ENCODE measurements at regions not wholly inside any gene's neighbourhood (a gene's known extent, or its start where the extent isn't known, plus 50 kb on each side); places are given as distances from the start of the nearest gene placed in this dataset.

DNA sequence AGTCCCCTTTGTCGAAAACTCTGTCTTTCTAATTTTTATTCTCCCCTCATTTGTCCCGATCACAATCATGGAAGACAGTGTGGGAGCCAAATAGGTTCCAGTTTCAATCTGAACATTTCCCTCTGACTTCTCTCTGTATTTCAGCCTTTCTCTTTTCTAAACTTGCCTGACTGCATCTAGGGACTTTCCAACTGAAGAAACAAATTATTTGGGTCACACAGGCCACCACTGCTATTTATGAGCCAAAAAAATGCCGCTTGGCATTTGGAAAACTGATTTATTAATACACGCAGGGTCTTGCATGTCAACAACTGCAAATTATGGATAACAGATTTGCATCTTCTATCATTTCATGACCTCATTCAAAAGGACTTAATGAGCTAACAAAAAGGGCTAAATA is 55.2 kb upstream of the ELAC2 start:
- DNase-seq, result no peak
- H3K79me2 ChIP-seq (ENCODE audit: low read length), result no peaks in the 10 kb centered on the region
- no peaks in the 10 kb centered on the region for H3K9me3 ChIP-seq (ENCODE audit: low read length)
- H3K4me1 ChIP-seq (ENCODE audit: insufficient read depth, low read length), result no peaks in the 10 kb centered on the region
- TF ChIP-seq EZH2 (IDR thresholded peaks at IDR 0.05; ENCODE audit: low read length, unreplicated experiment), result no peak
- TF ChIP-seq EZH2phosphoT487 (IDR thresholded peaks at IDR 0.05; ENCODE audit: borderline replicate concordance, low read length), result no peak
- TF ChIP-seq, protein P1, sequence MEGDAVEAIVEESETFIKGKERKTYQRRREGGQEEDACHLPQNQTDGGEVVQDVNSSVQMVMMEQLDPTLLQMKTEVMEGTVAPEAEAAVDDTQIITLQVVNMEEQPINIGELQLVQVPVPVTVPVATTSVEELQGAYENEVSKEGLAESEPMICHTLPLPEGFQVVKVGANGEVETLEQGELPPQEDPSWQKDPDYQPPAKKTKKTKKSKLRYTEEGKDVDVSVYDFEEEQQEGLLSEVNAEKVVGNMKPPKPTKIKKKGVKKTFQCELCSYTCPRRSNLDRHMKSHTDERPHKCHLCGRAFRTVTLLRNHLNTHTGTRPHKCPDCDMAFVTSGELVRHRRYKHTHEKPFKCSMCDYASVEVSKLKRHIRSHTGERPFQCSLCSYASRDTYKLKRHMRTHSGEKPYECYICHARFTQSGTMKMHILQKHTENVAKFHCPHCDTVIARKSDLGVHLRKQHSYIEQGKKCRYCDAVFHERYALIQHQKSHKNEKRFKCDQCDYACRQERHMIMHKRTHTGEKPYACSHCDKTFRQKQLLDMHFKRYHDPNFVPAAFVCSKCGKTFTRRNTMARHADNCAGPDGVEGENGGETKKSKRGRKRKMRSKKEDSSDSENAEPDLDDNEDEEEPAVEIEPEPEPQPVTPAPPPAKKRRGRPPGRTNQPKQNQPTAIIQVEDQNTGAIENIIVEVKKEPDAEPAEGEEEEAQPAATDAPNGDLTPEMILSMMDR (conservative IDR thresholded peaks at IDR 0.05; ENCODE audit: low read depth, low read length), result no peak
- no peak for ATAC-seq
- H3K4me2 ChIP-seq (ENCODE audit: low read length), result no peak overlapping the region
- no peaks in the 10 kb centered on the region for H3K36me3 ChIP-seq (ENCODE audit: low read depth, low read length)
- no peaks in the 10 kb centered on the region for H3F3A ChIP-seq (ENCODE audit: low read length, unreplicated experiment)
- H3K9ac ChIP-seq (ENCODE audit: low read length), result no peak overlapping the region
- CTCF ChIA-PET, result no interaction called here
- peaks cover 22% of the 10 kb centered on the region; the same call in 1 of the 2 replicates for H3K27me3 ChIP-seq (ENCODE audit: low read length)
- BruUV-seq (replicated peaks), result no TSS peak
- H3K9me2 ChIP-seq (replicated peaks; ENCODE audit: low read length), result no peaks in the 10 kb centered on the region
- no peak overlapping the region for H3K4me3 ChIP-seq (ENCODE audit: low read length)
- no peak overlapping the region for H2AFZ ChIP-seq (ENCODE audit: low read length)
- H3K27ac ChIP-seq (ENCODE audit: low read length), result no peak overlapping the region
- no peaks in the 10 kb centered on the region for H4K20me1 ChIP-seq (ENCODE audit: low read length)
- POLR2A ChIA-PET (ENCODE audit: unreplicated experiment), result no interaction called here
- intact Hi-C loops (cut with micrococcal nuclease), result no loop called here

DNA sequence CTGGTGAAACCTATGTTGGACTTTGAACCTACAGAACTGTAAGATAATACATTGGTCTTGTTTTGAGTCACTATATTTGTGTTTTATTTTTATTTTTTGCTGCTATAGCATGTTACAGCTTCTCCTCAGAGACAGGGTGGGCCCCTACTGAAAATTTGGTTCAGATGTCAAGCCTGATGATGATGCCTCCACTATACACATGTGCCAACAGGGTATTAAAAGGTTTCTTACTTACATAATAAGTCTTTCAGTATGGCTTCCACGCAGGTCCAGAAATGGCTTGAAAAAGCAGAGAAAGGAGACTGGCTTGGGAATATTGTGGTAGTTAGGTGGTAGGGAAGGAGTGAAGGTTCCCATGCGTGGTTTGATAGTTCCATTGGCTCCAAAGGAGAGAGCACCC is 52.9 kb upstream of the ELAC2 start:
- H3K4me2 ChIP-seq (ENCODE audit: low read length), result no peak overlapping the region
- no peaks in the 10 kb centered on the region for H3K4me1 ChIP-seq (ENCODE audit: insufficient read depth, low read length)
- intact Hi-C loops (cut with micrococcal nuclease), result no loop called here
- H3K79me2 ChIP-seq (ENCODE audit: low read length), result no peaks in the 10 kb centered on the region
- ATAC-seq (no peak), DNase-seq (no peak)
- no peaks in the 10 kb centered on the region for H3K9me2 ChIP-seq (replicated peaks; ENCODE audit: low read length)
- no peaks in the 10 kb centered on the region for H3K9me3 ChIP-seq (ENCODE audit: low read length)
- H3K4me3 ChIP-seq (ENCODE audit: low read length), result no peak overlapping the region
- H3K9ac ChIP-seq (ENCODE audit: low read length), result no peak overlapping the region
- H3K36me3 ChIP-seq (ENCODE audit: low read depth, low read length), result no peaks in the 10 kb centered on the region
- H3K27me3 ChIP-seq (ENCODE audit: low read length), result peaks cover 25% of the 10 kb centered on the region; the same call in 1 of the 2 replicates
- H3F3A ChIP-seq (ENCODE audit: low read length, unreplicated experiment), result no peaks in the 10 kb centered on the region
- TF ChIP-seq, protein P1 (conservative IDR thresholded peaks at IDR 0.05; ENCODE audit: low read depth, low read length), result no peak
- no peak for TF ChIP-seq EZH2 (IDR thresholded peaks at IDR 0.05; ENCODE audit: low read length, unreplicated experiment)
- TF ChIP-seq EZH2phosphoT487 (IDR thresholded peaks at IDR 0.05; ENCODE audit: borderline replicate concordance, low read length), result no peak
- no peaks in the 10 kb centered on the region for H4K20me1 ChIP-seq (ENCODE audit: low read length)
- CTCF ChIA-PET, result no interaction called here
- POLR2A ChIA-PET (ENCODE audit: unreplicated experiment), result no interaction called here
- BruUV-seq (replicated peaks), result no TSS peak
- no peak overlapping the region for H3K27ac ChIP-seq (ENCODE audit: low read length)
- H2AFZ ChIP-seq (ENCODE audit: low read length), result no peak overlapping the region

DNA sequence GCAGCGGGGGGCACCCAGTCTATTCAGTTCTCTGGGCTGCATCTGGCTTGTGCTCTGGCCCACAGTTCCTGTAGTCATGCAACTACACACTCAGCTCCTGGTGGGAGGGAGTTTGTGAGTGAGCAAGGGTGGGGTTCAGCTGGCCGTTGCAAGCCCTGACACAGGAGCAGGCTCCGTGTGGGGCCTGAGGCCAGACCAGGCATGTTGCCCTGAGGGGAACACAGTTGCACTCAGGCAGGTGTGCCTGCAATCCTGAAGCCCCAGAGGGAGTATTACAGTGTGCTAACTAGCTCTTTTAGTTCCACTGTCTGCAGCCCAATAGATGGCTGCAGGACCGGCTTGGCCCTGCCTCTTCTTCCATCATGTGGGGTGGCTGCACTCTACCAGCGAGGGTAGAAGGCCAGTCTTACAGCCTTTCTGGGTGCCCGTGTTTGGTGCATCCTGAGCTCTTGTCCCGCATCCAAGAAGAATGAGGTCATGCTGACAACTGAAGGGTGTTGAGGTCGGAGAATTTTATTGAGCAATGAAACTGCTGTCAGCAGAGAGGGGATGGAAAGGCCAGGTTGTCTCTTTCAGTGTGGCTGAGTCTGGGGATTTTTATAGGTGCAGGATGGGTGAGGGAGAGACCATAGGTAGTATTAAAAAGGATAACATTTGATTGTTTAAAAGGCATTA is 49.9 kb upstream of the ELAC2 start:
- no peak overlapping the region for H3K27ac ChIP-seq (ENCODE audit: low read length)
- no TSS peak for BruUV-seq (replicated peaks)
- H4K20me1 ChIP-seq (ENCODE audit: low read length), result no peaks in the 10 kb centered on the region
- ChIA-PET POLR2A (ENCODE audit: unreplicated experiment) (no interaction called here), CTCF (no interaction called here)
- no peak for ATAC-seq
- no peak for DNase-seq
- no peaks in the 10 kb centered on the region for H3K9me2 ChIP-seq (replicated peaks; ENCODE audit: low read length)
- no peaks in the 10 kb centered on the region for H3K4me1 ChIP-seq (ENCODE audit: insufficient read depth, low read length)
- peaks cover 30% of the 10 kb centered on the region; the same call in 1 of the 2 replicates for H3K27me3 ChIP-seq (ENCODE audit: low read length)
- no peaks in the 10 kb centered on the region for H3K79me2 ChIP-seq (ENCODE audit: low read length)
- intact Hi-C loops (cut with micrococcal nuclease), result no loop called here
- H2AFZ ChIP-seq (ENCODE audit: low read length), result no peak overlapping the region
- no peaks in the 10 kb centered on the region for H3K36me3 ChIP-seq (ENCODE audit: low read depth, low read length)
- no peak overlapping the region for H3K9ac ChIP-seq (ENCODE audit: low read length)
- no peak overlapping the region for H3K4me3 ChIP-seq (ENCODE audit: low read length)
- no peak overlapping the region for H3K4me2 ChIP-seq (ENCODE audit: low read length)
- H3K9me3 ChIP-seq (ENCODE audit: low read length), result no peaks in the 10 kb centered on the region
- no peaks in the 10 kb centered on the region for H3F3A ChIP-seq (ENCODE audit: low read length, unreplicated experiment)
- TF ChIP-seq, protein P1 (conservative IDR thresholded peaks at IDR 0.05; ENCODE audit: low read depth, low read length), result no peak
- TF ChIP-seq EZH2 (IDR thresholded peaks at IDR 0.05; ENCODE audit: low read length, unreplicated experiment) (no peak), EZH2phosphoT487 (IDR thresholded peaks at IDR 0.05; ENCODE audit: borderline replicate concordance, low read length) (no peak)
